Breast epithelium (tissue), 4 donors: ENCODE measurements at regions not wholly inside any gene's neighbourhood (a gene's known extent, or its start where the extent isn't known, plus 50 kb on each side); places are given as distances from the start of the nearest gene placed in this dataset.

Source experiments
- DNase-seq, 2 donors: peaks; one replicate each; pipeline ENCODE4 v3.0.0-alpha.2; 2019; ENCODE audit warnings: low spot score in 2 of 2
- H3K27ac ChIP-seq, 2 donors: fragments of 200-600 bp; sonication (generic) in 1 of 2; one replicate each; pipeline ENCODE4 v1.5.1; 2016 to 2019; ENCODE audit warnings: mild to moderate bottlenecking in 1 of 2
- H3K27me3 ChIP-seq, 2 donors: fragments of 200-600 bp; sonication (generic) in 1 of 2; one replicate each; pipeline versions ENCODE4 v1.5.1 to v1.6.0; 2017 to 2019; ENCODE audit warnings: control low read depth in 1 of 2, mild to moderate bottlenecking in 1 of 2
- H3K36me3 ChIP-seq: fragments of 200-600 bp; one replicate; pipeline ENCODE4 v1.5.1; 2019
- H3K4me1 ChIP-seq, 2 donors: fragments of 200-600 bp; sonication (generic); one replicate each; pipeline ENCODE4 v1.5.1; 2016 to 2019; ENCODE audit warnings: control low read depth in 1 of 2
- H3K4me3 ChIP-seq, 3 donors: fragments of 200-600 bp; sonication (generic); 1 replicate in 2 of 3; 2 replicates in 1 of 3; pipeline ENCODE4 v1.5.1; 2016 to 2019; ENCODE audit warnings: mild to moderate bottlenecking in 3 of 3, moderate library complexity in 2 of 3
- H3K9me3 ChIP-seq, 2 donors: fragments of 200-600 bp; sonication (generic) in 1 of 2; one replicate each; pipeline ENCODE4 v1.5.1; 2016 to 2019; ENCODE audit warnings: control low read depth in 1 of 2
- CTCF ChIP-seq, 3 donors: fragments of 450-650 bp; IDR thresholded peaks; one replicate each; pipeline ENCODE4 v1.5.1; 2016 to 2017; ENCODE audit warnings: antibody characterized with exemption in 3 of 3, mild to moderate bottlenecking in 3 of 3, moderate library complexity in 3 of 3
- POLR2A ChIP-seq: fragments of 450-650 bp; IDR thresholded peaks from one replicate; pipeline ENCODE4 v1.6.1; 2016; ENCODE audit warnings: antibody characterized with exemption, mild to moderate bottlenecking, moderate library complexity
- POLR2AphosphoS5 ChIP-seq, 3 donors: sonication (generic); formaldehyde crosslinking; IDR thresholded peaks; one replicate each; pipeline ENCODE4 v1.6.1; 2017; ENCODE audit warnings: antibody characterized with exemption in 3 of 3
- intact Hi-C: fragments of 100-400 bp; cut with DNase I; formaldehyde crosslinking; loops from one replicate; pipeline ENCODE4 v1.15.1; 2023; ENCODE audit warnings: low total_unique reads

GRCh38 chr12:127909041-127909440 lies 357.9 kb upstream of the TMEM132C start:
- Histone ChIP-seq H3K4me3 (no peak overlapping the region), H3K27ac (no peak overlapping the region), H3K36me3 (no peaks in the 10 kb centered on the region), H3K4me1 (no peaks in the 10 kb centered on the region), H3K27me3 (no peaks in the 10 kb centered on the region), H3K9me3 (no peaks in the 10 kb centered on the region)
- intact Hi-C loops, result no loop called here
- DNase-seq, result no peak
- no peak for TF ChIP-seq CTCF (IDR thresholded peaks at IDR 0.05)
- no peak for TF ChIP-seq POLR2A
- TF ChIP-seq POLR2AphosphoS5 (IDR thresholded peaks at IDR 0.05), result no peak

GRCh38 chr12:127911291-127911690 lies 355.7 kb upstream of the TMEM132C start:
- H3K9me3 ChIP-seq, result no peaks in the 10 kb centered on the region
- H3K27me3 ChIP-seq, result no peaks in the 10 kb centered on the region
- no peak overlapping the region for H3K4me3 ChIP-seq
- no peaks in the 10 kb centered on the region for H3K4me1 ChIP-seq
- H3K27ac ChIP-seq, result no peak overlapping the region
- intact Hi-C loops, result no loop called here
- DNase-seq, result no peak
- H3K36me3 ChIP-seq, result no peaks in the 10 kb centered on the region
- TF ChIP-seq CTCF (IDR thresholded peaks at IDR 0.05) (no peak), POLR2A (no peak), POLR2AphosphoS5 (IDR thresholded peaks at IDR 0.05) (no peak)

GRCh38 chr12:127912035-127912665 lies 354.8 kb upstream of the TMEM132C start:
- H3K4me1 ChIP-seq, result no peaks in the 10 kb centered on the region
- H3K9me3 ChIP-seq, result no peaks in the 10 kb centered on the region
- H3K4me3 ChIP-seq, result no peak overlapping the region
- intact Hi-C loops, result no loop called here
- TF ChIP-seq CTCF (IDR thresholded peaks at IDR 0.05) (no peak), POLR2AphosphoS5 (IDR thresholded peaks at IDR 0.05) (no peak), POLR2A (no peak)
- H3K36me3 ChIP-seq, result no peaks in the 10 kb centered on the region
- no peak overlapping the region for H3K27ac ChIP-seq
- DNase-seq, result no peak
- H3K27me3 ChIP-seq, result no peaks in the 10 kb centered on the region

- Histone ChIP-seq H3K4me1 (no peaks in the 10 kb centered on the region), H3K4me3 (no peak overlapping the region), H3K27me3 (no peaks in the 10 kb centered on the region), H3K27ac (no peak overlapping the region), H3K36me3 (no peaks in the 10 kb centered on the region), H3K9me3 (no peaks in the 10 kb centered on the region)
- TF ChIP-seq POLR2AphosphoS5 (IDR thresholded peaks at IDR 0.05) (no peak), POLR2A (no peak), CTCF (IDR thresholded peaks at IDR 0.05) (no peak)
- intact Hi-C loops, result loop anchor here (5.0 kb wide), 1 partner anchor 504 kb away; no protein-coding TSS in a partner anchor
- DNase-seq, result no peak
Measured at GRCh38 chr12:127923501-127923900, 343.5 kb upstream of the TMEM132C start.

- H3K4me1 ChIP-seq, result no peaks in the 10 kb centered on the region
- DNase-seq, result no peak
- no peak overlapping the region for H3K27ac ChIP-seq
- H3K9me3 ChIP-seq, result no peaks in the 10 kb centered on the region
- no peaks in the 10 kb centered on the region for H3K36me3 ChIP-seq
- intact Hi-C loops, result no loop called here
- no peak overlapping the region for H3K4me3 ChIP-seq
- no peaks in the 10 kb centered on the region for H3K27me3 ChIP-seq
- peak in 1 of 3 donors; percentile 23 for TF ChIP-seq CTCF (IDR thresholded peaks at IDR 0.05)
- no peak for TF ChIP-seq POLR2AphosphoS5 (IDR thresholded peaks at IDR 0.05)
Measured at GRCh38 chr12:127925971-127926370, 341.0 kb upstream of the TMEM132C start.
